ENCODE measurements at regions not wholly inside any gene's neighbourhood (a gene's known extent, or its start where the extent isn't known, plus 50 kb on each side); places are given as distances from the start of the nearest gene placed in this dataset.
"Not testable (repeated sequence)": the region's sequence is repeated elsewhere in the genome, so short reads cannot be mapped to it uniquely, and the experiment has no call there.

DNA sequence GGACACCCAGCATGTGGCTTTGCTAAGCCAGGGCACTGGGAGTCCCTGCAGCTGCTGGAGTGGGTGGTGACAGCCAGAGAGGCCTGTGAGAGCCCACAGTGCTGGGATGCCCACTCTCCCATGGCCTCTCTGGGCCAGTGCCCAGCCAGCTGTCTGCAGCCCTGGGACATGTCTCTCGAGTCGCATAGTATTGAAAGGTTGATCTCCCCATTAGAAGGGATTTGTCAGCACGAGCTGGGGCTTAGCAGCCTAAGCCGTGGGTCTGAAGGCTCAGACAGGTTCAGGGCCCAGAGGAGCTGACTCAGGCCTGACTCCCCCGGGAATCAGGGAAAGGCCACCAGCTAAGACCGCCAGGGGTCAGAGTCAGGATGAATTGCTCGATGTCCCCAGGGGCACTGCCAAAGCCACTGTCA is 53.5 kb downstream of the FOXD2 start:
- no peak for DNase-seq

GRCh38 chr1:47495176-47495713 is 57.4 kb downstream of the FOXD2 start:
- DNase-seq: no peak

GRCh38 chr1:47498551-47498950 is 60.7 kb downstream of the FOXD2 start:
- DNase-seq: no peak

GRCh38 chr1:47501069-47501468 is 63.2 kb downstream of the FOXD2 start:
- no peak for DNase-seq

DNA sequence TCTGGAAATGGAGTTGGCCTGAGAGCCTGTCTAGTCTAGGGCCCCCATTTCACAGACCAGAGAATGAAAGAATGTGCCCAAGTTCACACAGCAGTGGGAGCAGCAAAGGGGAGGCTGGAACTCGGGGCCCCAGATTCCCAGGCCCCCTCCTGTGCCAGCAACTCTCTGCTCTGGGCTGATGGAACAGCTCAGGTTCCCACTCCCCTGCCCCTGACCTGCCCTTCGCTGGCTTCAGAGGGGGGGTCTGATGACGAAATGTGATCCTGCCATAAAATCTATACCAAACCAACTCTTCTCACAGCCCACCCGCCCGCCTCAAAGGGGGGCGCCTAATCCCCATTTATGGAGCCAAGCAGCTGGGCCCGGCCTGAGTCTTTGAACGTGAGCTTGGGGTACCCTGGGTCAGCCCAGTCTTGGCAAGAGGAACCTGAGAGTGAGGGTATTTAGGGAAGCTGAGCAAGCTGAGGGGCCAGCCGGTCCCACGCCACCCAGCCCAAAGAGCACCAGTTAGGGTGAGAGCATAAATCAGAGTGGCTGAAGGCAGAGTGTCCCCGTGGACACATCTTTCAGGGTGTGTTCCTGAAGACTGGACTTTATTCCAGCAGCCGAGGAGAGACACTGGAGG is 65.0 kb downstream of the FOXD2 start:
- DNase-seq: no peak

DNA sequence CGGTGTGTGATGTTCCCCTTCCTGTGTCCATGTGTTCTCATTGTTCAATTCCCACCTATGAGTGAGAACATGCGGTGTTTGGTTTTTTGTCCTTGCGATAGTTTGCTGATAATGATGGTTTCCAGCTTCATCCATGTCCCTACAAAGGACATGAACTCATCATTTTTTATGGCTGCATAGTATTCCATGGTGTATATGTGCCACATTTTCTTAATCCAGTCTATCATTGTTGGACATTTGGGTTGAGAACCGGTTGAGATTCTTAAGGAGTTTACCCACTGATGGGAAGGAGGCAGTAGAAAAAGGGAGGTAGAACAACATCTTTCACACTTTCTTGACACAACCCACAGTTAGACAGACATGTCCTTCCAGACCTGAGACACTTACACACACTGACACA is 67.0 kb downstream of the FOXD2 start:
- not testable (repeated sequence) for DNase-seq

DNA sequence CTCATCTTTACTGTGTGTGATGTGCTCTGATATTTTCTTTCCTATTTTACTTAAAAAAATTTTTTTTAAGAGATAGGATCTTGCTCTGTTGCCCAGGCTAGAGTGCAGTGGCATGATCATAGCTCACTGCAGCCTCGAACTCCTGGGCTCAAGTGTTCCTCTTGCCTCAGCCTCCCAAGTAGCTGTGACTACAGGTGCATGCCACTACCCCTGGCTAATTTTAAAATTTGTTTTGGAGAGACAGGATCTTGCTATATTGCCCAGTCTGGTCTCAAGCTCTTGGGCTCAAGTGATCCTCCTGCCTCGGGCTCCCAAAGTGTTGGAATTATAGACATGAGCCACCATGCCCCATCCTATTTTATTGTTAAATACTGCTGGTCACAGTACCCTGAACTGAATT is 67.4 kb downstream of the FOXD2 start:
- no peak for DNase-seq

DNA sequence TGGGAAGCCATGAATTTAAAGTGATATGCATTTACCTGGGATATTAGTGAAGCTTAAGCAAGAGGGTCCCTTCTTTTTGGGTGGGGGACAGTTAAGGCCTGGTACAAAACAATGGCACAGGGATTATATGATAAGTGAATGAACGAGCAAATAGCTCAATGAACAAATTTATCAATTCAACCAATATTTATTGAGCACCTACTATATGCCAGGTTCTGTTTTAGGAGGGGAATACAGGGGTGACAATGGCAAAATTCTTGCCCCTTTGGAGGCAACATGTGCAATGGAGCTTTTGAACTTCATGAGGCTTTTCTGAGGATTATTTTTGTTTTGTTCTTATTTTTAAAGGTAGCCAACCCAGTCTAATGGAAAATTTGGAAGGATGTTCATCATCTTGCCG is 68.2 kb downstream of the FOXD2 start:
- no peak for DNase-seq

DNA sequence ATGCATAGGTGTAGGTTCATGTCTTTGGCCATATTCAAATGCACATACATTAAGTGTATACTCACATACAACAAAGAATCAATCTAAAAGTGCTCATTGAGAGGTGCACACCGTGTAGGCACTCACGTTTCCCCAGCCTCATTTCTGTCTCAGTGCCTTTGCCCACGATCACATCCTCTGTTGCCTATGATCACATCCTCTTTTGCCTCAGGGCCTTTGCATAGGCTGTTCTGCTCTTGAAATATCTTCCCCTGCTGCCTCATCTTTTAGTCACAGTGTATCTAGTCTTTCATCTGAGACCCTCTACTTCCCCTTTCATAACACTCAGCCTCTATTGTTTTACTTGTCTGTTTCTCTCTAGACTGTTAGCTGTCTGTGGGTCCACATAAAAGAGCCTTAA is 69.3 kb downstream of the FOXD2 start:
- DNase-seq: no peak

GRCh38 chr1:47507881-47508701 is 70.2 kb downstream of the FOXD2 start:
- no peak for DNase-seq

DNA sequence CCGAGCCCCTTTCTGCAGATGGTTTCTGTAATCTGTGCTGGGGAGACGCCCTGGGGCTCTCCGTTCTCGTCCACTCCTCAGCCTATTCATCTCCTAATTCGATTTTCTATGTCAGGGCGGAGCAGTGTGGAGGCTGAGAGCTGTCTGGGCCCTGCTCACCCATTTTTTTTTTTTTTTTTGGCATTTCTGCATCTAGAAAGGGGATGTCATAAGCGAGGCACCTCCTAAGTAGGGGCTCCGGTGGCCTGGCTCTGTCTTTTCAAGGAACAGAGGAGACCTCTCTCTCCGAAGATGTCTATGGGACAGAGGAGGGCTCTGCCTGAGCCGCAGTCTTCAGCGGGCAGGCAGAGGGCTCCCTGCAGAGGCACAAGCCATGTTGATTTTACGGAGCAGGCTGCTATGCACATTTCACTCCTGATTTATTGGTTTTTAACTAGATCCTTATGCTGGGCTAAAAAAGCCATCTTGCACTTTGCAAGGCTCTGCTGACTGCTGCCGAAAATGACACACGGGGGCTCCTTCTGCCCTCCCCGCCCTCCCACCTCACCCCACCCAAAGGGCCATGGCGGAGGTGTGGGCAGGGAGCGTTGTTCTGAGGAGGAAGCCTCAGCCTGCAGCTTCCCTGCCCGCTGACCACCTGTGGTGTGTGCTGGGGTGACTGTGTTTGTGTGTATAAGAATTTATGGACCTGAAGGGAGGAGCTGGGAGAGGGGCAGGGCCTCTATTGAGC is 71.0 kb downstream of the FOXD2 start:
- no peak for DNase-seq

GRCh38 chr1:47510282-47510811 is 72.5 kb downstream of the FOXD2 start:
- no peak for DNase-seq

- no peak for DNase-seq
These were observed 74.0 kb downstream of the FOXD2 start for GRCh38 chr1:47511825-47512224.

GRCh38 chr1:47513393-47513792 is 75.5 kb downstream of the FOXD2 start:
- no peak for DNase-seq

DNA sequence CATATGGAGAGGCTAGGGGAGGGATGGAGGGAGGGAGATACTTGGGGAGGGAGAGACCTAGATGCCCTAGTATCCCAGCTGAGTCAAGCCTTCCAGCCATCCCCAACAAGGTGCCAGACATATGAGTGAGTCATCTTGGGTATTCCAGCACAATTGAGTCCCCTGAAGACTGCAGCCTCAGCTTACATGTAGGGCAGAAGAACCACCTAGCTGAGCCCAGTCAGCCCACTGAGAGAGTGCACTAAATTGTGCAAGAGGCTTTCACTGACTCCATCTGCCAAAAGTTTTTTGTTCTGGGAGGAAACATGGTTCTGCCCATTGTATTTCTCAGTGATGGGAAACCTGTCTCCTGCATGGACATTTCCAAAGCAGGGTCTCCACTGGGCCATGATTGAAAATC is 76.4 kb downstream of the FOXD2 start:
- no peak for DNase-seq

DNA sequence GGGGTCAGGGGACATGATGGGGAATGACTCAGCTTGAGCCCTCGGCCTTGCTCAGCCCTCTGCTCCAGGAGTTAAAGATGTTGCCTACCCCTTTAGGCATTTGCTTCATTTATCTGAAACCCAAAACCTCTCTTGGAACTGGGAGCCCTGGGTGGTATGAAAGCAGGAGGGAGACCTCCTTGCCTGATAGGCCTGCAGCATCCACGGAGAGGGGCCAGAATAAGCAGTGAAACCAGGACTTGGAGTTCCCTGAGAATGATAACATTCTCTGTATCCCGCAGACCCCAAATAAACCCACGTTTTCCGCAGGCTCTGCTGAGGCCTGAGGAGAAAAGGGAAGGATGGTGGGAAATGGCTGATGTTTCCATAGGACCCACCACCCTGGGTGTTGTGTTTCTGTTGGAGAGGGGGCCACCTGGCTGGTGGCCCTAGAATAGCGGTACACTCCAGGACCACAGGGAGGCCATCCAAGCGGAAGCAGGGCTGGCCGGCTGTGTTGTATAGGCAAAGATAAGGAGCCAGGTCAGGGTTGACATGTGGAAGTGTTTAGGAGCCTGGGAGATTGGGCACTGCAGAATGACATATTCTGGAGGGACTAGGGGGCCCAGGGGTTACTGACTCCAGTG is 77.4 kb downstream of the FOXD2 start:
- DNase-seq: no peak

DNA sequence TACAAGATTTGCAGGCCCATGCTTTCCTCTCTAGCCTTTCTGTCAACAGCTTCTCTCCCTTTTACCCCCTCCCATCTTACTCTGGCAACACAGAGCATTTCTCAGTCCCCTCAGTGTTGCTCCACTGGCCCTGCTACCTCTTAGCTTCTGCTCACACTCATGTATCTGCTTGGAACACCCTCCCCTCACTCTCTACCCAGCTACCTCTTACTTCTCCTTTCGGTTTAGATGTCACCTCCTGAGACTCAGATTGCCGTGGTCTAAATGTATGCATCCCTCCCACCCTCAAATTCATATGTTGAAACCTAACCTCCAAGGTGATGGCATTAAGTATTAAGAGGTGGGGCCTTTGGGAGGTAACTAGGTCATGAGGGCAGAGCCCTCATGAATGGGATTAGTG is 80.1 kb downstream of the FOXD2 start:
- no peak for DNase-seq

GRCh38 chr1:47519491-47519890 is 81.6 kb downstream of the FOXD2 start:
- DNase-seq: no peak

DNA sequence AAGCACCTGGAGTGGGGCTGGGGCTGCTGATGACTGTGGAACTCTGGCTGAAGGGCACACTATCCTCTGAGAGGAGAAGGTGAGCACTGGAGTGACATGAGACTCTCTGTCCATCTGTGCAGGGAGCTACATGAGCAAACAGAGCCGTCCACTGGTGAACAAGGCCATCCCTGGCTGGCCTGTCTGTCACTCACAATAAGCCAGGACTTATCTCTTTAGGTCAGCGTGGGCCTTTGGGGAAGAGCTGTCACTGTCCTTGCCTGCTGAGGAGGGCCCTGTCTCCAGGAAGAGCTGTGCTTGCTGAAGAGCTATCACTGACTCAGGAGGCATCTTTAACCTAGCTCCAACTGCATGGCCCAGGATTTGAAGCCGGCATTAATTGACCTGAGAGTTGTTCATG is 82.1 kb downstream of the FOXD2 start:
- no peak for DNase-seq

- DNase-seq: no peak
These were observed 83.4 kb downstream of the FOXD2 start for GRCh38 chr1:47521034-47521881.

DNA sequence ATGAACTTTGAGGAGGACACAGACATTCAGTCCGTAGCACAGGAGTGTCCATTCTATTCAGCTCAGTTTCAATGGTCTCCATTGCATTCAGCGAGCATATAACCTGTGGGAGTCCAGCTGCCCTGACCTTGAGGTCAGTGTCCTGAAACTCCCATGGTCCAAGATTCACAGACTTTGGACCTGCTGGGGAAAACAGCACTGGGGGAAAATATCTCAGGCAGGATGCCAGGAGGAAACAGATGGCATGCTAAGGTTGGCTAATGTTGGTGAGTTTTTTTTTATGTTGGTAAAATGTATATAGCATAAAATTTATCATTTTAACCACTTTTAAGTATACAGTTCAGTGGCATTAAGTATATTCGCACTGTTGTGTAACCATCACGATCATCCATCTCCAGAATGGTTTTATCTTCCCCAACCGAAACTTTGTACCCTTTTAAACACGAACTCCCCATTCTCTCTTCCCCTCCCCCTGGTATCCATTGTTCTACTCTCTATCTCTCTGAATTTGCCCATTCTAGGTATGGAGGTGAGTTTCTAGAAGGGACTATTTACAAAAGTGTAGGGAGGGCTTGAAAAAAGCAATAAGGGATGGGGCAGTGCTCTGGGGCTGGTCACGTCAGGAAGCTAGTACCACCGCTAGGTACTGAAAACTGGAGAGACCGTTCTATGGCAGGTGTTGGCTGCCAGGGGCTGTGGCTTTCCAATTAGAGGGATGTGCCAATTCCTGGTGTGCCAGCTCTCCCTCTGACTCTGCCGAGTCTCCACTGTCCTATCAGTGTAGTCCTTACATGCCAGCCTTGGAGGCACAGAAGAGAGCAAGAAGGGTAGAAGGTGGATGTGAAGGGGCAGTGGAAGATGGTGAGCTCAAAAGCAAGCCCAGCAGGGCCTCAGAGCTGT is 85.3 kb downstream of the FOXD2 start:
- DNase-seq: no peak

All from NCI-H2171 (cell line).